ENCODE measurements at regions not wholly inside any gene's neighbourhood (a gene's known extent, or its start where the extent isn't known, plus 50 kb on each side); places are given as distances from the start of the nearest gene placed in this dataset.

DNA sequence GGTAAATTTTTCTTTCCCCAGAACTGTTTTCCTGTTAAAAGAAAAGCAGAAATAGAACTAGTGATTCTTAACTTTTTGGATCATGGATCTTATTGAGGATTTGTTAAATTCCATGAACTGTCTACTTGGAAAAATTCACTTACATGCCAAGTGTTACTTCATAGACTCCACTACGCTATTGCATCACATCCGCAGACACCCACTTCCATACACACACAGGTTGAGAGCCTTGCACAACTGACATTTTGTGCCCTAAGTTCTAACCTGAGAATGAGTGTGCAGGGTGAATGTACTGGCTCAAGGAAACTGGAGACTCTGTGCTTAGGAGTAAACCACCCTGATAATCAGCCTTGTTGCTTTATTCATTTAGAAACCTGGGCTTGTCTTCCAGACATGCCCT is 250.5 kb upstream of the EDA2R start:
- TF ChIP-seq, protein P1, sequence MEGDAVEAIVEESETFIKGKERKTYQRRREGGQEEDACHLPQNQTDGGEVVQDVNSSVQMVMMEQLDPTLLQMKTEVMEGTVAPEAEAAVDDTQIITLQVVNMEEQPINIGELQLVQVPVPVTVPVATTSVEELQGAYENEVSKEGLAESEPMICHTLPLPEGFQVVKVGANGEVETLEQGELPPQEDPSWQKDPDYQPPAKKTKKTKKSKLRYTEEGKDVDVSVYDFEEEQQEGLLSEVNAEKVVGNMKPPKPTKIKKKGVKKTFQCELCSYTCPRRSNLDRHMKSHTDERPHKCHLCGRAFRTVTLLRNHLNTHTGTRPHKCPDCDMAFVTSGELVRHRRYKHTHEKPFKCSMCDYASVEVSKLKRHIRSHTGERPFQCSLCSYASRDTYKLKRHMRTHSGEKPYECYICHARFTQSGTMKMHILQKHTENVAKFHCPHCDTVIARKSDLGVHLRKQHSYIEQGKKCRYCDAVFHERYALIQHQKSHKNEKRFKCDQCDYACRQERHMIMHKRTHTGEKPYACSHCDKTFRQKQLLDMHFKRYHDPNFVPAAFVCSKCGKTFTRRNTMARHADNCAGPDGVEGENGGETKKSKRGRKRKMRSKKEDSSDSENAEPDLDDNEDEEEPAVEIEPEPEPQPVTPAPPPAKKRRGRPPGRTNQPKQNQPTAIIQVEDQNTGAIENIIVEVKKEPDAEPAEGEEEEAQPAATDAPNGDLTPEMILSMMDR (IDR thresholded peaks at IDR 0.05): no peak
- TF ChIP-seq POLR2A (IDR thresholded peaks at IDR 0.05): no peak
- 70 to 96% (median 87%) methylated on average over 2 of the region's 2 CpGs for WGBS, 4 donors
- no peaks in the 10 kb centered on the region for H3K4me1 ChIP-seq (replicated peaks in 1 of 2)
- H3K9me3 ChIP-seq (replicated peaks in 1 of 3): no peaks in the 10 kb centered on the region
- H3K4me3 ChIP-seq: no peak overlapping the region
- H3K36me3 ChIP-seq (replicated peaks in 1 of 2): no peaks in the 10 kb centered on the region
- DNase-seq: no peak
- intact Hi-C loops (cut with DNase I): no loop called here
- no peak overlapping the region for H3K27ac ChIP-seq
- H3K27me3 ChIP-seq: peaks cover 6% of the 10 kb centered on the region

DNA sequence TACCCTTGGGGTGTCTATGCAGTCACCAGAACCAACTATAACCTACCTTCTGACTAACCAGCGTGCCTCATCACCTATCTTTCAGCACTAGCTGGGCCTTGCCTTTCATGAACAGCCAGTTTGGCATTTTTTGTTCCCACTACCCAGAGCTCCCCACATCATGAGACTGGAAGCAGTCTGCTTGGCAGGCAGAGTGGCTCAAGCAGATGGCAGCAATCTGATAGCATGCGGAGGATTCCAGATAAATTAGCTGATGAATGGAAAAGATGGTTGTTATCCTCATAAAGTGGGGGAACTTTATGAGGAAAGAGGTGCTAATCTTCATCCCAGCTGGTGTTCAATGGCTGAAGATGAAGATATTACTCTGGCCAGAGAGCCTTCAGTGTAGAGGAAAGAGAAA is 243.2 kb upstream of the EDA2R start:
- no peak overlapping the region for H3K4me3 ChIP-seq
- 74 to 88% (median 81%) methylated on average over 2 of the region's 2 CpGs for WGBS, 4 donors
- no peaks in the 10 kb centered on the region for H3K9me3 ChIP-seq (replicated peaks in 1 of 3)
- no peak overlapping the region for H3K27ac ChIP-seq
- peaks cover 13% of the 10 kb centered on the region for H3K27me3 ChIP-seq
- intact Hi-C loops (cut with DNase I): no loop called here
- TF ChIP-seq POLR2A (IDR thresholded peaks at IDR 0.05): no peak
- TF ChIP-seq, protein P1 (IDR thresholded peaks at IDR 0.05): no peak
- no peaks in the 10 kb centered on the region for H3K4me1 ChIP-seq (replicated peaks in 1 of 2)
- no peak for DNase-seq
- H3K36me3 ChIP-seq (replicated peaks in 1 of 2): no peaks in the 10 kb centered on the region

DNA sequence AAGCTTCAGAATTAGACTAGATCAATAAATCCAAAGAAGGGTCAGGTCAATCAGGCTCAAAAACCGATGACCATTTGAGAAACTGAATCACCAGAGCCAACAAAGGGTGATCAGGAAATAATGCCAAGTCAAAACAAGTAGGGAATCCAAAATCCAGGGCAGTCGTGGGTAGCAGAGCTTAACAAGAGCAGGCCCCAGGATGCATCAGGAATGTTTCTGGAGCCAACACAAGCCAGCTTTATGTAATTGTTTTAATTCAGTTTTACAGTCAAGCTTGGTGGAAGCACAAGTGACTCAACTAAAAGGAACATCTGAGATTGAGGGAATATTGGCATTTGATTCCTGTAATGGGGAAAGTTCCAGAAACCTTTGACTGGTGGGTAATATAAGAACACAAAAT is 237.9 kb upstream of the EDA2R start:
- Histone ChIP-seq H3K9me3 (replicated peaks in 1 of 3) (no peaks in the 10 kb centered on the region), H3K4me1 (replicated peaks in 1 of 2) (no peaks in the 10 kb centered on the region)

DNA sequence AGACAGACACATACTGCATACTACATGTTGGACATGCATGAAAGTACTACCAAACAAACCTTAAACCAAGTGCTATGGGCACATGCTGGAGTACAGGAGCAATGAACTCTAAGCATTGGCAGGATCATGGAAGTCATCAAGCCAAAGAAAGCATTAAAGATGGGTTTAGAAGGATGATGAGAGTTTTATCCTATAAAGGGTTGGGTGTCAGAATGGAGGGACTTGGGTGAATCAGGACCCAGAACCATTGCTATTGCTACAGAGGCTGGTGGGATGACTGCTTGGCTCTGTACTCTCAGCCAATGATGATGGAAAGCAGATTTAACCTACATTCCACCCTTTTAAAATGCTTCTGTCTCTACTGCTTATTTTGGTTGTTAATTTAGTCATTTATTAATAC is 233.9 kb upstream of the EDA2R start:
- Histone ChIP-seq H3K27me3 (no peaks in the 10 kb centered on the region), H3K27ac (no peak overlapping the region), H3K4me1 (replicated peaks in 1 of 2) (no peaks in the 10 kb centered on the region), H3K4me3 (no peak overlapping the region), H3K36me3 (replicated peaks in 1 of 2) (no peaks in the 10 kb centered on the region), H3K9me3 (replicated peaks in 1 of 3) (no peaks in the 10 kb centered on the region)
- intact Hi-C loops (cut with DNase I): no loop called here
- TF ChIP-seq, protein P1 (IDR thresholded peaks at IDR 0.05): no peak
- TF ChIP-seq POLR2A (IDR thresholded peaks at IDR 0.05): no peak
- no peak for DNase-seq

More for the DNA sequence above, 237.9 kb upstream of the EDA2R start:
- H3K27ac ChIP-seq: no peak overlapping the region
- intact Hi-C loops (cut with DNase I): no loop called here
- no peak overlapping the region for H3K4me3 ChIP-seq
- 25 to 61% (median 34%) methylated on average over 2 of the region's 2 CpGs for WGBS, 4 donors
- no peak for DNase-seq
- peaks cover 9% of the 10 kb centered on the region for H3K27me3 ChIP-seq
- TF ChIP-seq, protein P1 (IDR thresholded peaks at IDR 0.05): no peak
- TF ChIP-seq POLR2A (IDR thresholded peaks at IDR 0.05): no peak
- no peaks in the 10 kb centered on the region for H3K36me3 ChIP-seq (replicated peaks in 1 of 2)
